H1 (cell line): ENCODE measurements at regions not wholly inside any gene's neighbourhood (a gene's known extent, or its start where the extent isn't known, plus 50 kb on each side); places are given as distances from the start of the nearest gene placed in this dataset.

ENCODE experiments used
- CTCF ChIA-PET: fragments of 300-600 bp; sonication (Branson Sonifier 250); formaldehyde crosslinking; loops from one replicate; lab custom pipeline; 2021; ENCODE audit not compliant: partially characterized antibody; lab: Charles Lee
- POLR2A ChIA-PET: fragments of 300-600 bp; sonication (Branson Sonifier 250); formaldehyde crosslinking; loops from one replicate; lab custom pipeline; 2021; ENCODE audit warnings: inconsistent platforms; ENCODE audit not compliant: partially characterized antibody; lab: Charles Lee
- DNase-seq, 2 experiments: peaks; one replicate each; pipeline versions ENCODE4 v3.0.0 to v3.0.0-alpha.2; 2010 to 2022; ENCODE audit warnings: low spot score in 2 of 2, low read depth in 1 of 2, mixed read lengths in 1 of 2
- FAIRE-seq: peaks from 2 replicates; lab custom pipeline; 2011; peaks lifted over from hg19 to GRCh38; lab: Jason Lieb, UNC
- H2AFZ ChIP-seq: 2 replicates; pipeline ENCODE4 v1.8.1; 2012; ENCODE audit warnings: low read length, inconsistent platforms
- H2AK5ac ChIP-seq: 2 replicates; pipeline ENCODE4 v1.6.1; 2013; ENCODE audit warnings: low read depth, low read length
- H2BK120ac ChIP-seq: replicated peaks from 2 replicates; pipeline ENCODE3; 2013; ENCODE audit warnings: low read depth, low read length, inconsistent platforms
- H2BK12ac ChIP-seq: 2 replicates; pipeline ENCODE4 v1.6.1; 2013; ENCODE audit warnings: low read depth, low read length
- H2BK15ac ChIP-seq: 2 replicates; pipeline ENCODE4 v1.6.1; 2013; ENCODE audit warnings: low read length
- H2BK20ac ChIP-seq: 2 replicates; pipeline ENCODE4 v1.6.1; 2013; ENCODE audit warnings: low read length
- H2BK5ac ChIP-seq: 2 replicates; pipeline ENCODE4 v1.6.1; 2013; ENCODE audit warnings: low read depth, low read length
- H3K14ac ChIP-seq: 2 replicates; pipeline ENCODE4 v1.6.1; 2013; ENCODE audit warnings: inconsistent platforms; ENCODE audit not compliant: insufficient read length
- H3K18ac ChIP-seq: 2 replicates; pipeline ENCODE4 v1.6.1; 2013; ENCODE audit warnings: low read length; ENCODE audit errors: extremely low read depth
- H3K23ac ChIP-seq: 2 replicates; pipeline ENCODE4 v1.6.1; 2013; ENCODE audit warnings: inconsistent platforms; ENCODE audit not compliant: insufficient read length
- H3K23me2 ChIP-seq: 2 replicates; pipeline ENCODE4 v1.6.1; 2013; ENCODE audit warnings: low read depth, low read length
- H3K27ac ChIP-seq: 2 replicates; pipeline ENCODE4 v1.6.1; 2011; ENCODE audit warnings: low read depth, low read length, inconsistent platforms
- H3K27me3 ChIP-seq, 4 experiments: replicated peaks in 1 of 4; 1 replicate in 1 of 4; 2 replicates in 3 of 4; pipeline versions ENCODE4 v1.6.1 to v1.8.1; 2011 to 2013; ENCODE audit warnings: low read length in 3 of 4, mild to moderate bottlenecking in 3 of 4, inconsistent platforms in 2 of 4, mixed read lengths in 2 of 4, moderate library complexity in 1 of 4; ENCODE audit not compliant: control insufficient read depth in 3 of 4, insufficient read depth in 3 of 4; ENCODE audit errors: extremely low read depth in 1 of 4
- H3K36me3 ChIP-seq, 4 experiments: 2 replicates each; pipeline versions ENCODE4 v1.6.1 to v1.8.1; 2011 to 2013; ENCODE audit warnings: mild to moderate bottlenecking in 4 of 4, low read length in 3 of 4, moderate library complexity in 2 of 4, control low read depth in 1 of 4, inconsistent platforms in 1 of 4; ENCODE audit not compliant: insufficient read depth in 4 of 4, control insufficient read depth in 2 of 4
- H3K4ac ChIP-seq: replicated peaks from 2 replicates; pipeline ENCODE3; 2013; ENCODE audit warnings: low read length, low read depth, mixed read lengths, inconsistent platforms; ENCODE audit not compliant: insufficient read length
- H3K4me1 ChIP-seq, 4 experiments: replicated peaks in 1 of 4; 1 replicate in 1 of 4; 2 replicates in 3 of 4; pipeline versions ENCODE4 v1.6.1 to v1.8.1; 2011 to 2013; ENCODE audit warnings: low read length in 3 of 4, inconsistent platforms in 2 of 4, mixed read lengths in 1 of 4; ENCODE audit not compliant: insufficient read depth in 4 of 4, control insufficient read depth in 3 of 4
- H3K4me2 ChIP-seq, 2 experiments: 2 replicates each; pipeline versions ENCODE4 v1.6.1 to v1.8.1; 2011 to 2013; ENCODE audit warnings: low read depth in 2 of 2, low read length in 2 of 2, control low read depth in 1 of 2, inconsistent platforms in 1 of 2, mild to moderate bottlenecking in 1 of 2; ENCODE audit not compliant: insufficient read depth in 1 of 2
- H3K4me3 ChIP-seq, 4 experiments: fragments of 200-600, 300-600 bp in 1 of 4; sonication (generic), shearing (Covaris generic), sonication (Bioruptor Twin) in 1 of 4; 2 replicates each; pipeline versions ENCODE4 v1.5.1 to v1.8.1; 2011 to 2016; ENCODE audit warnings: low read length in 4 of 4, low read depth in 3 of 4, control low read depth in 2 of 4, inconsistent platforms in 2 of 4, mild to moderate bottlenecking in 2 of 4, mixed read lengths in 1 of 4, moderate library complexity in 1 of 4; ENCODE audit not compliant: insufficient read depth in 2 of 4; ENCODE audit errors: extremely low read depth in 1 of 4
- H3K56ac ChIP-seq: replicated peaks from 2 replicates; pipeline ENCODE3; 2013; ENCODE audit warnings: low read depth, mild to moderate bottlenecking, mixed read lengths, low read length, inconsistent platforms; ENCODE audit not compliant: insufficient read length
- H3K79me1 ChIP-seq: 2 replicates; pipeline ENCODE4 v1.6.1; 2013; ENCODE audit warnings: low read depth, low read length, control low read depth
- H3K79me2 ChIP-seq, 2 experiments: 2 replicates each; pipeline versions ENCODE4 v1.6.1 to v1.8.1; 2012 to 2013; ENCODE audit warnings: low read length in 2 of 2, mild to moderate bottlenecking in 2 of 2, inconsistent platforms in 1 of 2; ENCODE audit not compliant: insufficient read depth in 2 of 2, control insufficient read depth in 1 of 2
- H3K9ac ChIP-seq, 4 experiments: replicated peaks in 1 of 4; 1 replicate in 1 of 4; 2 replicates in 3 of 4; pipeline versions ENCODE4 v1.6.1 to v1.8.1; 2011 to 2013; ENCODE audit warnings: low read depth in 3 of 4, low read length in 3 of 4, control low read depth in 2 of 4, mild to moderate bottlenecking in 2 of 4, moderate library complexity in 2 of 4, inconsistent platforms in 1 of 4; ENCODE audit errors: extremely low read depth in 1 of 4
- H3K9me3 ChIP-seq, 2 experiments: 2 replicates each; pipeline versions ENCODE4 v1.6.1 to v1.8.1; 2012 to 2013; ENCODE audit warnings: mild to moderate bottlenecking in 2 of 2, moderate library complexity in 2 of 2, control low read depth in 1 of 2, inconsistent platforms in 1 of 2, low read depth in 1 of 2, low read length in 1 of 2, mixed read lengths in 1 of 2; ENCODE audit not compliant: insufficient read depth in 2 of 2
- H4K20me1 ChIP-seq, 2 experiments: replicated peaks in 1 of 2; 2 replicates each; pipeline versions ENCODE3 to v1.8.1; 2011 to 2013; ENCODE audit warnings: inconsistent platforms in 2 of 2, low read length in 2 of 2, mild to moderate bottlenecking in 1 of 2; ENCODE audit not compliant: insufficient read depth in 2 of 2, control insufficient read depth in 1 of 2
- H4K5ac ChIP-seq: 2 replicates; pipeline ENCODE4 v1.6.1; 2013; ENCODE audit warnings: low read length, low read depth, mixed read lengths, inconsistent platforms; ENCODE audit not compliant: insufficient read length
- H4K8ac ChIP-seq: 2 replicates; pipeline ENCODE4 v1.8.0; 2013; ENCODE audit warnings: mild to moderate bottlenecking, moderate library complexity, low read length, inconsistent platforms; ENCODE audit not compliant: insufficient read depth; ENCODE audit errors: extremely low read depth
- H4K91ac ChIP-seq: replicated peaks from 2 replicates; pipeline ENCODE3; 2013; ENCODE audit warnings: low read length, mixed read lengths, inconsistent platforms; ENCODE audit not compliant: insufficient read length
- NANOG ChIP-seq: IDR thresholded peaks from 2 replicates; pipeline ENCODE4 v1.6.1; 2011; ENCODE audit warnings: low read length, low read depth, mild to moderate bottlenecking, inconsistent platforms; ENCODE audit not compliant: insufficient read depth, poor library complexity, severe bottlenecking
- POU5F1 ChIP-seq: IDR thresholded peaks from 2 replicates; pipeline ENCODE4 v1.6.1; 2011; ENCODE audit warnings: low read depth, mild to moderate bottlenecking, low read length, moderate library complexity
- SP1 ChIP-seq: IDR thresholded peaks from 2 replicates; pipeline ENCODE4 v1.6.1; 2011; ENCODE audit warnings: low read depth, low read length
- SP4 ChIP-seq: IDR thresholded peaks from 2 replicates; pipeline ENCODE4 v1.6.1; 2012; ENCODE audit warnings: low read length, inconsistent platforms
- TCF12 ChIP-seq: IDR thresholded peaks from 2 replicates; pipeline ENCODE4 v1.6.1; 2011; ENCODE audit warnings: low read depth, mild to moderate bottlenecking, low read length
- WGBS, 2 experiments: shearing (Covaris generic) in 1 of 2; methylation state at CpG; one replicate each; pipeline versions ENCODE4 v1.1.6 to v1.1.7; 2013 to 2015; ENCODE audit warnings: low lambda C conversion rate in 2 of 2, mixed read lengths in 2 of 2, inconsistent platforms in 1 of 2, low coverage in 1 of 2, missing lambda C conversion rate in 1 of 2; ENCODE audit not compliant: insufficient replicate concordance in 2 of 2, insufficient coverage in 1 of 2, insufficient read length in 1 of 2; ENCODE audit errors: extremely low coverage in 1 of 2, missing lambda C conversion rate in 1 of 2; 5-methylcytosine and 5-hydroxymethylcytosine counted together
- TF ChIP-seq, protein P1 (sequence below): IDR thresholded peaks from 2 replicates; pipeline ENCODE4 v1.6.1; 2011; ENCODE audit warnings: low read length, improper control_type of control experiment
- TF ChIP-seq, protein P2 (sequence below): IDR thresholded peaks from 2 replicates; pipeline ENCODE4 v1.6.1; 2012; ENCODE audit warnings: inconsistent platforms

DNA sequence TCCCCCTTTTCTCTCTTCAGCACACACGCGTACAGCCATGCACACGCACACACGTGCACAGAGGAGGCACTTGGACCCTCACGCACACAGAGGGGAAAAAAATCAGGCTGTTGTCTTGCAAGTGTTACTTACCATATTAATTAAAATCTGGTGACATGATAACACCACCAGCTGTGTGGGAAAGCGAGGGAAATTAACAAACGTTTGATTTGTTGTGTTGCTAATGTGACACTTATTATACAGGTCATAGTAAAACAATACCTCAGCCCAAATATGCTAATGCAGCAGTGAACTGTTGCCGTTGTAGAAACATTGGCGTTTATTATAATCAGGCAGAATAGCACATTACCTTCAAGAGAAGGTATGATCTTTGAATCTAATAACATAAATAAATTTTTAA lies 211.7 kb downstream of the TEX29 start:
- H2AK5ac ChIP-seq = no peak overlapping the region
- H3K36me3 ChIP-seq = no peaks in the 10 kb centered on the region
- H4K5ac ChIP-seq = no peak overlapping the region
- no peak overlapping the region for H3K18ac ChIP-seq
- 1% methylated on average over 9 of the region's 9 CpGs; no CpG with 5 or more reads in 1 of the 2 experiments for WGBS, 2 experiments
- H2BK15ac ChIP-seq = no peak overlapping the region
- no peaks in the 10 kb centered on the region for H3K9me3 ChIP-seq
- H3K4me2 ChIP-seq = peak overlapping the region; percentile 56 to 57
- no peak overlapping the region for H2BK12ac ChIP-seq
- peaks cover 0 to 35% (median 32%) of the 10 kb centered on the region in 4 experiments; a peak in 5 of 7 replicates for H3K27me3 ChIP-seq
- H3K4ac ChIP-seq = no peak overlapping the region
- no peaks in the 10 kb centered on the region for H3K79me1 ChIP-seq
- H3K4me1 ChIP-seq = peaks cover 10 to 49% (median 29%) of the 10 kb centered on the region in 4 experiments
- H3K23me2 ChIP-seq = 0 out of 2 replicates have a peak, but pooled peaks cover 1% of the 10 kb centered on the region
- no peak overlapping the region for H3K56ac ChIP-seq
- FAIRE-seq (peak; percentile 68), DNase-seq (peak in 1 of 2 experiments; percentile 31)
- no peak overlapping the region for H2AFZ ChIP-seq
- peak overlapping the region in 2 of 4 experiments; percentile 14 to 40; a peak in 4 of 8 replicates for H3K4me3 ChIP-seq
- TF ChIP-seq, protein P1, sequence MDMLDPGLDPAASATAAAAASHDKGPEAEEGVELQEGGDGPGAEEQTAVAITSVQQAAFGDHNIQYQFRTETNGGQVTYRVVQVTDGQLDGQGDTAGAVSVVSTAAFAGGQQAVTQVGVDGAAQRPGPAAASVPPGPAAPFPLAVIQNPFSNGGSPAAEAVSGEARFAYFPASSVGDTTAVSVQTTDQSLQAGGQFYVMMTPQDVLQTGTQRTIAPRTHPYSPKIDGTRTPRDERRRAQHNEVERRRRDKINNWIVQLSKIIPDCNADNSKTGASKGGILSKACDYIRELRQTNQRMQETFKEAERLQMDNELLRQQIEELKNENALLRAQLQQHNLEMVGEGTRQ = no peak
- TF ChIP-seq, protein P2, sequence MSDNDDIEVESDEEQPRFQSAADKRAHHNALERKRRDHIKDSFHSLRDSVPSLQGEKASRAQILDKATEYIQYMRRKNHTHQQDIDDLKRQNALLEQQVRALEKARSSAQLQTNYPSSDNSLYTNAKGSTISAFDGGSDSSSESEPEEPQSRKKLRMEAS = 0 out of 2 replicates have a peak, but pooled peaks have one; percentile 25
- TF ChIP-seq NANOG (peak; percentile 82), SP4 (no peak), POU5F1 (peak; percentile 68; the same call in 1 of the 2 replicates), TCF12 (0 out of 2 replicates have a peak, but pooled peaks have one; percentile 22), SP1 (peak; percentile 56; the same call in 1 of the 2 replicates)
- POLR2A ChIA-PET = no interaction called here
- H2BK5ac ChIP-seq = no peak overlapping the region
- 0 out of 2 replicates have a peak overlapping the region, but pooled peaks have one; percentile 8 for H2BK20ac ChIP-seq
- H3K27ac ChIP-seq = no peak overlapping the region
- H3K9ac ChIP-seq = no peak overlapping the region
- no peak overlapping the region for H4K8ac ChIP-seq
- H3K79me2 ChIP-seq = no peaks in the 10 kb centered on the region
- no peak overlapping the region for H3K23ac ChIP-seq
- CTCF ChIA-PET = interaction anchor here (0.7 kb wide), 1 partner anchor 126 kb away, joined by 3 read pairs; no protein-coding TSS in a partner anchor
- no peaks in the 10 kb centered on the region for H4K20me1 ChIP-seq
- H3K14ac ChIP-seq = no peak overlapping the region
- no peak overlapping the region for H4K91ac ChIP-seq
- H2BK120ac ChIP-seq = no peak overlapping the region
